Progenitor cell of endocrine pancreas (in vitro differentiated cells): ENCODE measurements at regions not wholly inside any gene's neighbourhood (a gene's known extent, or its start where the extent isn't known, plus 50 kb on each side); places are given as distances from the start of the nearest gene placed in this dataset.

Source experiments
- DNase-seq: peaks from one replicate; pipeline ENCODE4 v3.0.0; 2021; ENCODE audit warnings: low spot score; ENCODE audit not compliant: unreplicated experiment
- H3K27ac Mint-ChIP-seq: 2 replicates; pipeline ENCODE4 v1.8.0; 2021; ENCODE audit warnings: mild to moderate bottlenecking, moderate library complexity, mixed read lengths
- H3K27me3 Mint-ChIP-seq: 2 replicates; pipeline ENCODE4 v1.8.0; 2021; ENCODE audit warnings: mixed read lengths
- H3K36me3 Mint-ChIP-seq: 2 replicates; pipeline ENCODE4 v1.8.0; 2022; ENCODE audit warnings: mixed read lengths; ENCODE audit not compliant: insufficient read depth
- H3K4me1 Mint-ChIP-seq: 2 replicates; pipeline ENCODE4 v1.8.0; 2021; ENCODE audit warnings: low read depth, mixed read lengths
- H3K4me3 Mint-ChIP-seq: 2 replicates; pipeline ENCODE4 v1.8.0; 2021; ENCODE audit warnings: low read depth, mild to moderate bottlenecking, moderate library complexity, mixed read lengths
- H3K9me3 Mint-ChIP-seq: 2 replicates; pipeline ENCODE4 v1.8.0; 2021; ENCODE audit warnings: low read depth, mixed read lengths
- TF ChIP-seq, protein P1 (sequence below): fragments of 200-600 bp; sonication (generic); IDR thresholded peaks from one replicate; pipeline ENCODE4 v1.5.0; 2021; ENCODE audit warnings: antibody characterized with exemption, mild to moderate bottlenecking; ENCODE audit not compliant: unreplicated experiment

GRCh38 chr14:58718226-58719205 is 80.8 kb downstream of the DACT1 start:
- DNase-seq: no peak
- no peaks in the 10 kb centered on the region for H3K27me3 Mint-ChIP-seq
- no peak overlapping the region for H3K27ac Mint-ChIP-seq
- TF ChIP-seq, protein P1, sequence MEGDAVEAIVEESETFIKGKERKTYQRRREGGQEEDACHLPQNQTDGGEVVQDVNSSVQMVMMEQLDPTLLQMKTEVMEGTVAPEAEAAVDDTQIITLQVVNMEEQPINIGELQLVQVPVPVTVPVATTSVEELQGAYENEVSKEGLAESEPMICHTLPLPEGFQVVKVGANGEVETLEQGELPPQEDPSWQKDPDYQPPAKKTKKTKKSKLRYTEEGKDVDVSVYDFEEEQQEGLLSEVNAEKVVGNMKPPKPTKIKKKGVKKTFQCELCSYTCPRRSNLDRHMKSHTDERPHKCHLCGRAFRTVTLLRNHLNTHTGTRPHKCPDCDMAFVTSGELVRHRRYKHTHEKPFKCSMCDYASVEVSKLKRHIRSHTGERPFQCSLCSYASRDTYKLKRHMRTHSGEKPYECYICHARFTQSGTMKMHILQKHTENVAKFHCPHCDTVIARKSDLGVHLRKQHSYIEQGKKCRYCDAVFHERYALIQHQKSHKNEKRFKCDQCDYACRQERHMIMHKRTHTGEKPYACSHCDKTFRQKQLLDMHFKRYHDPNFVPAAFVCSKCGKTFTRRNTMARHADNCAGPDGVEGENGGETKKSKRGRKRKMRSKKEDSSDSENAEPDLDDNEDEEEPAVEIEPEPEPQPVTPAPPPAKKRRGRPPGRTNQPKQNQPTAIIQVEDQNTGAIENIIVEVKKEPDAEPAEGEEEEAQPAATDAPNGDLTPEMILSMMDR: no peak
- no peaks in the 10 kb centered on the region for H3K9me3 Mint-ChIP-seq
- H3K4me1 Mint-ChIP-seq: no peaks in the 10 kb centered on the region
- no peak overlapping the region for H3K4me3 Mint-ChIP-seq
- H3K36me3 Mint-ChIP-seq: no peaks in the 10 kb centered on the region

- Mint-ChIP-seq H3K4me3 (no peak overlapping the region), H3K36me3 (no peaks in the 10 kb centered on the region)
- DNase-seq: no peak
Measured at GRCh38 chr14:58721723-58722122, 84.0 kb downstream of the DACT1 start.

GRCh38 chr14:58722441-58722840 is 84.7 kb downstream of the DACT1 start:
- no peak overlapping the region for H3K4me3 Mint-ChIP-seq
- DNase-seq: no peak
- H3K9me3 Mint-ChIP-seq: no peaks in the 10 kb centered on the region
- H3K36me3 Mint-ChIP-seq: no peaks in the 10 kb centered on the region
- no peaks in the 10 kb centered on the region for H3K27me3 Mint-ChIP-seq
- TF ChIP-seq, protein P1: no peak
- H3K27ac Mint-ChIP-seq: no peak overlapping the region
- H3K4me1 Mint-ChIP-seq: no peaks in the 10 kb centered on the region

More at GRCh38 chr14:58721723-58722122, 84.0 kb downstream of the DACT1 start:
- H3K4me1 Mint-ChIP-seq: no peaks in the 10 kb centered on the region
- TF ChIP-seq, protein P1: no peak
- no peaks in the 10 kb centered on the region for H3K27me3 Mint-ChIP-seq
- no peaks in the 10 kb centered on the region for H3K9me3 Mint-ChIP-seq
- H3K27ac Mint-ChIP-seq: no peak overlapping the region

GRCh38 chr14:58724206-58724605 is 86.4 kb downstream of the DACT1 start:
- H3K27ac Mint-ChIP-seq: no peak overlapping the region
- DNase-seq: no peak
- TF ChIP-seq, protein P1: no peak
- H3K36me3 Mint-ChIP-seq: no peaks in the 10 kb centered on the region
- no peaks in the 10 kb centered on the region for H3K4me1 Mint-ChIP-seq
- no peaks in the 10 kb centered on the region for H3K9me3 Mint-ChIP-seq
- no peaks in the 10 kb centered on the region for H3K27me3 Mint-ChIP-seq
- no peak overlapping the region for H3K4me3 Mint-ChIP-seq

GRCh38 chr14:58724702-58725101 is 86.9 kb downstream of the DACT1 start:
- Mint-ChIP-seq H3K4me1 (no peaks in the 10 kb centered on the region), H3K27ac (no peak overlapping the region), H3K9me3 (no peaks in the 10 kb centered on the region), H3K36me3 (no peaks in the 10 kb centered on the region), H3K4me3 (no peak overlapping the region), H3K27me3 (no peaks in the 10 kb centered on the region)
- no peak for DNase-seq
- TF ChIP-seq, protein P1: no peak
